GM04503 (cell line): ENCODE measurements at regions not wholly inside any gene's neighbourhood (a gene's known extent, or its start where the extent isn't known, plus 50 kb on each side); places are given as distances from the start of the nearest gene placed in this dataset.

Source experiments
- DNase-seq: peaks from one replicate; pipeline ENCODE4 v3.0.0-alpha.2; 2012; ENCODE audit warnings: low read depth

DNA sequence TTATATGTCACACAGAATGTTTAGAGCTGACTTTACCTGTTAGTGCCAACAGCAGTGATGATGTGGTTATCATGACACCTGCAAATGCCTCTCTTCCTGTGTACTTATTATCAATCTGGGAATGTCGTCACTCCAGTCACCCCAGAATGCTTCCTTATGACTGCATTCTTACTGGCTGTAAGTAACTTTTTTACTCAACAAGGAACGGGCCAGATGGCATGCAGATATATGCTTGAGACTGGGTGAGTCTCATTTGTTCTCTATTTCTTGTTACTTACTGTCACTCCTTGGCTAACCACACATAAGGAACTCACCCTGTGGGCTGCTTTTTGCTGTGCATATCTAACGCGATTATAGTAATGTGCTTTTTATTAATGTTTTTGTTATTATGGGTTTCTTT lies 385.5 kb upstream of the MEF2C start:
- DNase-seq: no peak

- DNase-seq: no peak
Measured at GRCh38 chr5:89267788-89268187, 384.8 kb upstream of the MEF2C start.

- peak; percentile 55 for DNase-seq
Measured at GRCh38 chr5:89265511-89266179, 382.7 kb upstream of the MEF2C start.

DNA sequence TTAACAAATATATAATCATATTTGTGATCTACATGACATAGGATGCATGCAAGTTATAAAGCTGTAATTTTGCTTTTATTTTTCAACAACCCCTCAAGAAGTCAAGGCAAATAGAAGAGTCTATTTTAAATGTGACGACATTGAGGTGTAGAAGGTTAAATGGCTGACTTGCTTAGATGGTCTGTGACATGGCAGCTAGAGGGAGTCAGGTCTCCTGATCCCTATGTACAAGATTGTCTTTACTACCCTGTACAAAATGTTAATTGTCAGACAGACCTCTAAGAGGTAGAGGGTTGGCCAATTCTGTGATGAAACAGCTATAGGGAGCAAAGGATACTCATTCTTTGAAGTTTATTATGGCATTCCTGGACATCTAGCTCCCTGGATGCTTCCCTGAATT lies 380.9 kb upstream of the MEF2C start:
- no peak for DNase-seq

DNA sequence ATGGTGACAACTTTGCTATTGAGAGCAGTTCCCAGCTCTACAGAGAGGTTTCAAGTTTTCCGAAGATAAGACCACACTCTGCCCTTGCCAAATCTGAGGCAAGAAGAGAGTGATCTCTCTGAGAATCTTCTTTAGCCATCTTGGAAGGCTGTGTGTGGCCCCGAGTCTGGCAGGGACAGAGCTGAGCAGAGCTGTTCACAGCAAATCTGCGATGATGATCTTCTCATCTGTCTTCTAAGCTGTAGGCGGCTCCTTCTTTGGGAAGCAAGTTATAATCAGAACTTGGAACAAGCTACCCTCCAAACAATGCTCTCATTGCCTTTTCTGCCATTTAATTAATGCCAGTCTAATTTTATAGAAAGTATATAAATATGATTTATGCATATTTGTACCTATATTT lies 379.0 kb upstream of the MEF2C start:
- DNase-seq: no peak

DNA sequence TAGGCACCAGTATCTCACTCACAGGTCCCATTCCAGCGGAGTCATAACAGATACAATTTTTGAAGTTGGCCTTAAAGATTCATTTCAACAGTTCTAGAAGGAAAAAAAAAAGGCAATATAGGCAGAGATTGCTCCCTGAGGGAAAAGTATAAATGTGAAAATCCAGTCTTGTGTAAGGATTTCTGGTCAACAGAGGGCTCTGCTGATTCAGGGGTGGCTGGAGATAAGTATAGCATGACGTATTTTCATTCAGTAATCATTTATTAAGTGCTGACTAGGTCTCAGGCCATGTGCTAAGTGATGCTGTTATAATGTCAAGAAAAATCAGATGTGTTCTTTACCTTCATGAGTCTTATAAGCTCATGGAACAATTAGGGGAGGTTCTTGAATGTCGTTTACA lies 377.3 kb upstream of the MEF2C start:
- DNase-seq: no peak

- peak; percentile 27 for DNase-seq
Measured at GRCh38 chr5:89255845-89256463, 373.0 kb upstream of the MEF2C start.

DNA sequence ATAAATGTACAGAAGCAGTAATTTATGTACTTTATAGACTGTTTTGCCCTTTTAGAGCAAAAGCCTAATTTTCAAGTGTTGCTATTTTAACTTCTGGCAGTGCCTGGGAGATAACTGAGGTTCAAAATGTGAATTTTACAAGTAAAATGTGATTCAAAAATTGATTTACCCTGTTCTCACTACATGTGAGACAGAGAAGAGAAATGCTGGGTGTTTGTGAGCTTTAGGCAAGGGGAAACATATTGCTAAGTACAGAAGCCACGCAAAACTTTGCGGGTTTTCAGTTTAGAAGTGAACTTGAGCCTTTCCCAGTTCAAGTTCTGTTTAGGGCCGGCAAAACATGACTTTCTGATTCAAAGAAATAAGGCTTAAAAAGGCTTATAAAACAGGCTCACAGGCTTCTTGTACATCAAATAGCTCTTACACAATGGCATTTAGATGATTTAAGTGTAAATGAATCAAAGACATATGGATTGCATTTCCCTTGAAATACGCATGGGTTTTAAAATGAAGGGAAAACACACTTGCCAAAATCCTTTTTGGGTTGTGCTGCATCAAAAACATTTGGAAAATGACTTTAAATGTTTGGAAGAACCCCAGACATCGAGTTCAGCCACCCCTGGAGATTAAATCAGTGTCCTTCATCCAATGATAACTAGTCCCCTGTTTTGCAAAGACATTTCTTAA lies 370.8 kb upstream of the MEF2C start:
- DNase-seq: no peak

GRCh38 chr5:89246864-89247263 lies 363.9 kb upstream of the MEF2C start:
- DNase-seq: no peak

DNA sequence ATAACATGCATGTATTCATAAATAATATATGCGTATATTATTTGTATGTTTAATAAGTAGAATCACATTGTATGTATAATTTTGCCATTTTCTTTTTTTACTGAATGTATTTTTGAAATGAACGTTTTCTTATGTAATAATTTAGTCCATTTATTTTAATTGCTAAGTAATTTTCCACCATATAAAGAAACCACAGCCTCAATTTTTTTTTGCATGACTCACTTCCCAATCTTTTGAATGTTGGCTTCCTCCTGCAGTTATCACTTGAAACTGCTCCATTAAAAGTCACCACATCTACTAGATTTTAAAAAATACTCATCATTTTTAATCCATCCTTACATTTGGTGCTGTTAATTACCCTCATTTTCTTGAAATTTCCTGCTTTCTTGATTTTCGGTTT lies 363.3 kb upstream of the MEF2C start:
- DNase-seq: no peak

- no peak for DNase-seq
Measured at GRCh38 chr5:89243611-89244010, 360.6 kb upstream of the MEF2C start.

- no peak for DNase-seq
Measured at GRCh38 chr5:89241186-89241585, 358.2 kb upstream of the MEF2C start.

- DNase-seq: no peak
Measured at GRCh38 chr5:89236900-89237299, 353.9 kb upstream of the MEF2C start.

- DNase-seq: no peak
Measured at GRCh38 chr5:89233462-89233861, 350.5 kb upstream of the MEF2C start.

- no peak for DNase-seq
Measured at GRCh38 chr5:89232139-89232603, 349.2 kb upstream of the MEF2C start.

DNA sequence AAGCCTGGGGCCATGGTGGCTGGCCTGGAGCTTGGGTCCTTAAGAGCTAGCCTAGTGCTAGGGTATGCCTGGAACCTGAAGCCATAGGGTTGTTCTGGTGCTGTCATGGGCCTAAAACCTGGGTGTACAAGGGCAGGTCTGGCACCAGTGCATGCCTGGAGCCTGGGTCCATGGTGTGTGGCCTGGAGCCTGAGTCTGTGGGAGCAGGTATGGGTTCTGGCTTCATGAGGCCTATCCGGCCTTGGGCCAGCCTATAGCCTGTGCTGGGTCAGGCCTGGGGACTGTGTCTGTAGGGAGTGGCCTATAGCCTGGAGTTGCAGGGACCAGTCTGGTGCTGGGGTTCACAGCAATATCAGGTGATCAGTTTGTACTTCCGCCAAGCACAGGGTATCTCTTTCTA lies 347.2 kb upstream of the MEF2C start:
- no peak for DNase-seq

- no peak for DNase-seq
Measured at GRCh38 chr5:89229331-89230070, 346.5 kb upstream of the MEF2C start.

- DNase-seq: no peak
Measured at GRCh38 chr5:89228355-89228754, 345.4 kb upstream of the MEF2C start.

DNA sequence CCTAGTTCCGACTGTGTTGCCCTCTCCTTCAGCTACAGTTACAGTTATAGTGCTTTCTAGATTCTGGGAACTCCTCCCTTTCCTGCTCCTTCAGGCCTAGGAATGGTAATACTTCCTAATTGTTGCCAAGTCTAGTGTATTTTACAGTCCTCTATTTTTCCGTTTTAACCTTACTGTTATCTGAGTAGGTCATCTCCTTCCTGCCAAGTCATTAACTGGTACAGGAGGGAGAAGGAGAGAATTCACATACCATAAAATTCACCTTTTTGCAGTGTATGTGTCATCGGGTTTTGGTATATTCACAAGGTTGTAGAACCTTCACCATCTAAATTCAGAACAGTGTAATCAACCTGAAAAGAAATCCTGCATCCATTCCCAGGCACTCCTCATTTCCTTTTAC lies 335.4 kb upstream of the MEF2C start:
- DNase-seq: no peak

GRCh38 chr5:89216606-89217005 lies 333.6 kb upstream of the MEF2C start:
- no peak for DNase-seq

GRCh38 chr5:89213573-89213972 lies 330.6 kb upstream of the MEF2C start:
- DNase-seq: peak; percentile 32

GRCh38 chr5:89211836-89212235 lies 328.9 kb upstream of the MEF2C start:
- peak; percentile 70 for DNase-seq

GRCh38 chr5:89208811-89209210 lies 325.8 kb upstream of the MEF2C start:
- DNase-seq: no peak
